ENCODE measurements at regions not wholly inside any gene's neighbourhood (a gene's known extent, or its start where the extent isn't known, plus 50 kb on each side); places are given as distances from the start of the nearest gene placed in this dataset.

- DNase-seq, result no peak
Measured at GRCh38 chr1:239436286-239436685, 49.9 kb downstream of the CHRM3 start.

- no peak for DNase-seq
Measured at GRCh38 chr1:239437822-239438221, 51.5 kb downstream of the CHRM3 start.

GRCh38 chr1:239438891-239439290 is 52.5 kb downstream of the CHRM3 start:
- no peak for DNase-seq

GRCh38 chr1:239443361-239443760 is 57.0 kb downstream of the CHRM3 start:
- no peak for DNase-seq

GRCh38 chr1:239446611-239447010 is 60.2 kb downstream of the CHRM3 start:
- DNase-seq, result no peak

- no peak for DNase-seq
Measured at GRCh38 chr1:239448911-239449310, 62.5 kb downstream of the CHRM3 start.

- DNase-seq, result no peak
Measured at GRCh38 chr1:239455743-239456142, 69.4 kb downstream of the CHRM3 start.

GRCh38 chr1:239456788-239457187 is 70.4 kb downstream of the CHRM3 start:
- no peak for DNase-seq

GRCh38 chr1:239457491-239458143 is 71.2 kb downstream of the CHRM3 start:
- DNase-seq, result no peak

GRCh38 chr1:239458144-239458500 is 71.8 kb downstream of the CHRM3 start:
- no peak for DNase-seq

- no peak for DNase-seq
Measured at GRCh38 chr1:239467730-239468129, 81.4 kb downstream of the CHRM3 start.

- no peak for DNase-seq
Measured at GRCh38 chr1:239478069-239478468, 91.7 kb downstream of the CHRM3 start.

GRCh38 chr1:239483391-239483790 is 97.0 kb downstream of the CHRM3 start:
- no peak for DNase-seq

- DNase-seq, result no peak
Measured at GRCh38 chr1:239493811-239494414, 107.5 kb downstream of the CHRM3 start.

GRCh38 chr1:239505094-239505493 is 118.7 kb downstream of the CHRM3 start:
- DNase-seq, result no peak

- DNase-seq, result no peak
Measured at GRCh38 chr1:239507826-239508225, 121.5 kb downstream of the CHRM3 start.

GRCh38 chr1:239511875-239512274 is 125.5 kb downstream of the CHRM3 start:
- DNase-seq, result no peak

- no peak for DNase-seq
Measured at GRCh38 chr1:239516579-239516978, 130.2 kb downstream of the CHRM3 start.

- no peak for DNase-seq
Measured at GRCh38 chr1:239526391-239526790, 140.0 kb downstream of the CHRM3 start.

GRCh38 chr1:239527051-239527693 is 140.8 kb downstream of the CHRM3 start:
- DNase-seq, result no peak

- DNase-seq, result no peak
Measured at GRCh38 chr1:239536165-239536849, 149.9 kb downstream of the CHRM3 start.

- no peak for DNase-seq
Measured at GRCh38 chr1:239537795-239538194, 151.4 kb downstream of the CHRM3 start.

- no peak for DNase-seq
Measured at GRCh38 chr1:239538239-239538988, 152.0 kb downstream of the CHRM3 start.
